GOT3 (cell line): ENCODE measurements at regions not wholly inside any gene's neighbourhood (a gene's known extent, or its start where the extent isn't known, plus 50 kb on each side); places are given as distances from the start of the nearest gene placed in this dataset.
"Not testable (repeated sequence)": the region's sequence is repeated elsewhere in the genome, so short reads cannot be mapped to it uniquely, and the experiment has no call there.

Experiments used
- DNase-seq: peaks from one replicate; lab custom pipeline; 2025; ENCODE audit warnings: mixed read lengths; lab: John Stamatoyannopoulos, UW

GRCh38 chr15:95016511-95017229, 785.3 kb downstream of the MCTP2 start:
- DNase-seq, result no peak

- DNase-seq, result no peak
These were observed 786.4 kb downstream of the MCTP2 start for GRCh38 chr15:95017666-95018328.

GRCh38 chr15:95018888-95019545, 787.7 kb downstream of the MCTP2 start:
- DNase-seq, result no peak

GRCh38 chr15:95019907-95020306, 788.5 kb downstream of the MCTP2 start:
- DNase-seq, result no peak

GRCh38 chr15:95021816-95022215, 790.5 kb downstream of the MCTP2 start:
- DNase-seq, result no peak

GRCh38 chr15:95024351-95024750, 793.0 kb downstream of the MCTP2 start:
- no peak for DNase-seq

GRCh38 chr15:95025924-95026728, 794.8 kb downstream of the MCTP2 start:
- no peak for DNase-seq

- no peak for DNase-seq
These were observed 796.6 kb downstream of the MCTP2 start for GRCh38 chr15:95027981-95028380.

GRCh38 chr15:95032156-95032555, 800.8 kb downstream of the MCTP2 start:
- no peak for DNase-seq

- DNase-seq, result no peak
These were observed 803.7 kb downstream of the MCTP2 start for GRCh38 chr15:95035106-95035505.

GRCh38 chr15:95041297-95041696, 809.9 kb downstream of the MCTP2 start:
- no peak for DNase-seq

GRCh38 chr15:95043236-95043932, 812.0 kb downstream of the MCTP2 start:
- not testable (repeated sequence) for DNase-seq

GRCh38 chr15:95043933-95044313, 812.6 kb downstream of the MCTP2 start:
- no peak for DNase-seq

- DNase-seq, result no peak
These were observed 813.5 kb downstream of the MCTP2 start for GRCh38 chr15:95044745-95045417.

GRCh38 chr15:95051861-95052260, 820.5 kb downstream of the MCTP2 start:
- DNase-seq, result no peak

GRCh38 chr15:95059346-95059905, 828.1 kb downstream of the MCTP2 start:
- no peak for DNase-seq

- no peak for DNase-seq
These were observed 837.5 kb downstream of the MCTP2 start for GRCh38 chr15:95068701-95069521.

GRCh38 chr15:95075792-95076677, 844.7 kb downstream of the MCTP2 start:
- no peak for DNase-seq

- DNase-seq, result no peak
These were observed 845.3 kb downstream of the MCTP2 start for GRCh38 chr15:95076678-95076990.
